H1 (cell line): ENCODE measurements at regions not wholly inside any gene's neighbourhood (a gene's known extent, or its start where the extent isn't known, plus 50 kb on each side); places are given as distances from the start of the nearest gene placed in this dataset.

Source experiments
- CTCF ChIA-PET: fragments of 300-600 bp; sonication (Branson Sonifier 250); formaldehyde crosslinking; loops from one replicate; lab custom pipeline; 2021; ENCODE audit not compliant: partially characterized antibody; lab: Charles Lee
- POLR2A ChIA-PET: fragments of 300-600 bp; sonication (Branson Sonifier 250); formaldehyde crosslinking; loops from one replicate; lab custom pipeline; 2021; ENCODE audit warnings: inconsistent platforms; ENCODE audit not compliant: partially characterized antibody; lab: Charles Lee
- DNase-seq, 2 experiments: peaks; one replicate each; pipeline versions ENCODE4 v3.0.0 to v3.0.0-alpha.2; 2010 to 2022; ENCODE audit warnings: low spot score in 2 of 2, low read depth in 1 of 2, mixed read lengths in 1 of 2
- FAIRE-seq: peaks from 2 replicates; lab custom pipeline; 2011; peaks lifted over from hg19 to GRCh38; lab: Jason Lieb, UNC
- H2AFZ ChIP-seq: 2 replicates; pipeline ENCODE4 v1.8.1; 2012; ENCODE audit warnings: low read length, inconsistent platforms
- H2AK5ac ChIP-seq: 2 replicates; pipeline ENCODE4 v1.6.1; 2013; ENCODE audit warnings: low read depth, low read length
- H2BK120ac ChIP-seq: replicated peaks from 2 replicates; pipeline ENCODE3; 2013; ENCODE audit warnings: low read depth, low read length, inconsistent platforms
- H2BK12ac ChIP-seq: 2 replicates; pipeline ENCODE4 v1.6.1; 2013; ENCODE audit warnings: low read depth, low read length
- H2BK15ac ChIP-seq: 2 replicates; pipeline ENCODE4 v1.6.1; 2013; ENCODE audit warnings: low read length
- H2BK20ac ChIP-seq: 2 replicates; pipeline ENCODE4 v1.6.1; 2013; ENCODE audit warnings: low read length
- H2BK5ac ChIP-seq: 2 replicates; pipeline ENCODE4 v1.6.1; 2013; ENCODE audit warnings: low read depth, low read length
- H3K14ac ChIP-seq: 2 replicates; pipeline ENCODE4 v1.6.1; 2013; ENCODE audit warnings: inconsistent platforms; ENCODE audit not compliant: insufficient read length
- H3K18ac ChIP-seq: 2 replicates; pipeline ENCODE4 v1.6.1; 2013; ENCODE audit warnings: low read length; ENCODE audit errors: extremely low read depth
- H3K23ac ChIP-seq: 2 replicates; pipeline ENCODE4 v1.6.1; 2013; ENCODE audit warnings: inconsistent platforms; ENCODE audit not compliant: insufficient read length
- H3K23me2 ChIP-seq: 2 replicates; pipeline ENCODE4 v1.6.1; 2013; ENCODE audit warnings: low read depth, low read length
- H3K27ac ChIP-seq: 2 replicates; pipeline ENCODE4 v1.6.1; 2011; ENCODE audit warnings: low read depth, low read length, inconsistent platforms
- H3K27me3 ChIP-seq, 4 experiments: replicated peaks in 1 of 4; 1 replicate in 1 of 4; 2 replicates in 3 of 4; pipeline versions ENCODE4 v1.6.1 to v1.8.1; 2011 to 2013; ENCODE audit warnings: low read length in 3 of 4, mild to moderate bottlenecking in 3 of 4, inconsistent platforms in 2 of 4, mixed read lengths in 2 of 4, moderate library complexity in 1 of 4; ENCODE audit not compliant: control insufficient read depth in 3 of 4, insufficient read depth in 3 of 4; ENCODE audit errors: extremely low read depth in 1 of 4
- H3K36me3 ChIP-seq, 4 experiments: 2 replicates each; pipeline versions ENCODE4 v1.6.1 to v1.8.1; 2011 to 2013; ENCODE audit warnings: mild to moderate bottlenecking in 4 of 4, low read length in 3 of 4, moderate library complexity in 2 of 4, control low read depth in 1 of 4, inconsistent platforms in 1 of 4; ENCODE audit not compliant: insufficient read depth in 4 of 4, control insufficient read depth in 2 of 4
- H3K4ac ChIP-seq: replicated peaks from 2 replicates; pipeline ENCODE3; 2013; ENCODE audit warnings: low read length, low read depth, mixed read lengths, inconsistent platforms; ENCODE audit not compliant: insufficient read length
- H3K4me1 ChIP-seq, 4 experiments: replicated peaks in 1 of 4; 1 replicate in 1 of 4; 2 replicates in 3 of 4; pipeline versions ENCODE4 v1.6.1 to v1.8.1; 2011 to 2013; ENCODE audit warnings: low read length in 3 of 4, inconsistent platforms in 2 of 4, mixed read lengths in 1 of 4; ENCODE audit not compliant: insufficient read depth in 4 of 4, control insufficient read depth in 3 of 4
- H3K4me2 ChIP-seq, 2 experiments: 2 replicates each; pipeline versions ENCODE4 v1.6.1 to v1.8.1; 2011 to 2013; ENCODE audit warnings: low read depth in 2 of 2, low read length in 2 of 2, control low read depth in 1 of 2, inconsistent platforms in 1 of 2, mild to moderate bottlenecking in 1 of 2; ENCODE audit not compliant: insufficient read depth in 1 of 2
- H3K4me3 ChIP-seq, 4 experiments: fragments of 200-600, 300-600 bp in 1 of 4; sonication (generic), shearing (Covaris generic), sonication (Bioruptor Twin) in 1 of 4; 2 replicates each; pipeline versions ENCODE4 v1.5.1 to v1.8.1; 2011 to 2016; ENCODE audit warnings: low read length in 4 of 4, low read depth in 3 of 4, control low read depth in 2 of 4, inconsistent platforms in 2 of 4, mild to moderate bottlenecking in 2 of 4, mixed read lengths in 1 of 4, moderate library complexity in 1 of 4; ENCODE audit not compliant: insufficient read depth in 2 of 4; ENCODE audit errors: extremely low read depth in 1 of 4
- H3K56ac ChIP-seq: replicated peaks from 2 replicates; pipeline ENCODE3; 2013; ENCODE audit warnings: low read depth, mild to moderate bottlenecking, mixed read lengths, low read length, inconsistent platforms; ENCODE audit not compliant: insufficient read length
- H3K79me1 ChIP-seq: 2 replicates; pipeline ENCODE4 v1.6.1; 2013; ENCODE audit warnings: low read depth, low read length, control low read depth
- H3K79me2 ChIP-seq, 2 experiments: 2 replicates each; pipeline versions ENCODE4 v1.6.1 to v1.8.1; 2012 to 2013; ENCODE audit warnings: low read length in 2 of 2, mild to moderate bottlenecking in 2 of 2, inconsistent platforms in 1 of 2; ENCODE audit not compliant: insufficient read depth in 2 of 2, control insufficient read depth in 1 of 2
- H3K9ac ChIP-seq, 4 experiments: replicated peaks in 1 of 4; 1 replicate in 1 of 4; 2 replicates in 3 of 4; pipeline versions ENCODE4 v1.6.1 to v1.8.1; 2011 to 2013; ENCODE audit warnings: low read depth in 3 of 4, low read length in 3 of 4, control low read depth in 2 of 4, mild to moderate bottlenecking in 2 of 4, moderate library complexity in 2 of 4, inconsistent platforms in 1 of 4; ENCODE audit errors: extremely low read depth in 1 of 4
- H3K9me3 ChIP-seq, 2 experiments: 2 replicates each; pipeline versions ENCODE4 v1.6.1 to v1.8.1; 2012 to 2013; ENCODE audit warnings: mild to moderate bottlenecking in 2 of 2, moderate library complexity in 2 of 2, control low read depth in 1 of 2, inconsistent platforms in 1 of 2, low read depth in 1 of 2, low read length in 1 of 2, mixed read lengths in 1 of 2; ENCODE audit not compliant: insufficient read depth in 2 of 2
- H4K20me1 ChIP-seq, 2 experiments: replicated peaks in 1 of 2; 2 replicates each; pipeline versions ENCODE3 to v1.8.1; 2011 to 2013; ENCODE audit warnings: inconsistent platforms in 2 of 2, low read length in 2 of 2, mild to moderate bottlenecking in 1 of 2; ENCODE audit not compliant: insufficient read depth in 2 of 2, control insufficient read depth in 1 of 2
- H4K5ac ChIP-seq: 2 replicates; pipeline ENCODE4 v1.6.1; 2013; ENCODE audit warnings: low read length, low read depth, mixed read lengths, inconsistent platforms; ENCODE audit not compliant: insufficient read length
- H4K8ac ChIP-seq: 2 replicates; pipeline ENCODE4 v1.8.0; 2013; ENCODE audit warnings: mild to moderate bottlenecking, moderate library complexity, low read length, inconsistent platforms; ENCODE audit not compliant: insufficient read depth; ENCODE audit errors: extremely low read depth
- H4K91ac ChIP-seq: replicated peaks from 2 replicates; pipeline ENCODE3; 2013; ENCODE audit warnings: low read length, mixed read lengths, inconsistent platforms; ENCODE audit not compliant: insufficient read length
- GTF2F1 ChIP-seq: IDR thresholded peaks from 2 replicates; pipeline ENCODE4 v1.6.1; 2012; ENCODE audit warnings: low read depth, low read length, improper control_type of control experiment, borderline replicate concordance
- KDM1A ChIP-seq: fragments of 200-600, 300-600 bp; sonication (generic); IDR thresholded peaks from 2 replicates; pipeline ENCODE4 v1.7.1; 2016; ENCODE audit warnings: mild to moderate bottlenecking, low read length, borderline replicate concordance
- NANOG ChIP-seq: IDR thresholded peaks from 2 replicates; pipeline ENCODE4 v1.6.1; 2011; ENCODE audit warnings: low read length, low read depth, mild to moderate bottlenecking, inconsistent platforms; ENCODE audit not compliant: insufficient read depth, poor library complexity, severe bottlenecking
- SAP30 ChIP-seq: fragments of 300-600 bp; sonication (generic); IDR thresholded peaks from 2 replicates; pipeline ENCODE4 v1.7.1; 2012; ENCODE audit warnings: low read length, moderate library complexity, mild to moderate bottlenecking, inconsistent platforms; ENCODE audit not compliant: insufficient read depth, insufficient replicate concordance
- SP1 ChIP-seq: IDR thresholded peaks from 2 replicates; pipeline ENCODE4 v1.6.1; 2011; ENCODE audit warnings: low read depth, low read length
- SUZ12 ChIP-seq: fragments of 200-600 bp; sonication (generic); IDR thresholded peaks from 2 replicates; pipeline ENCODE4 v1.6.1; 2012; ENCODE audit warnings: mild to moderate bottlenecking, inconsistent platforms, low read length, moderate library complexity, mixed read lengths
- ZNF274 ChIP-seq: IDR thresholded peaks from 2 replicates; pipeline ENCODE4 v1.7.0; 2012; ENCODE audit warnings: low read length, borderline replicate concordance; ENCODE audit errors: extremely low read depth
- WGBS, 2 experiments: shearing (Covaris generic) in 1 of 2; methylation state at CpG; one replicate each; pipeline versions ENCODE4 v1.1.6 to v1.1.7; 2013 to 2015; ENCODE audit warnings: low lambda C conversion rate in 2 of 2, mixed read lengths in 2 of 2, inconsistent platforms in 1 of 2, low coverage in 1 of 2, missing lambda C conversion rate in 1 of 2; ENCODE audit not compliant: insufficient replicate concordance in 2 of 2, insufficient coverage in 1 of 2, insufficient read length in 1 of 2; ENCODE audit errors: extremely low coverage in 1 of 2, missing lambda C conversion rate in 1 of 2; 5-methylcytosine and 5-hydroxymethylcytosine counted together

GRCh38 chr1:230490436-230490835 is 64.3 kb upstream of the PGBD5 start:
- Histone ChIP-seq H3K56ac (no peak overlapping the region), H2BK15ac (no peak overlapping the region), H3K14ac (no peak overlapping the region), H3K4me2 (no peak overlapping the region), H4K8ac (no peak overlapping the region), H3K4me1 (no peaks in the 10 kb centered on the region), H2BK120ac (no peak overlapping the region), H3K4ac (no peak overlapping the region), H2BK12ac (no peak overlapping the region), H3K36me3 (no peaks in the 10 kb centered on the region), H3K9me3 (no peaks in the 10 kb centered on the region), H3K79me1 (no peaks in the 10 kb centered on the region), H2AK5ac (no peak overlapping the region), H3K27me3 (no peaks in the 10 kb centered on the region; a peak in 1 of 7 replicates), H3K18ac (no peak overlapping the region), H3K79me2 (no peaks in the 10 kb centered on the region), H4K91ac (no peak overlapping the region), H3K9ac (no peak overlapping the region), H4K5ac (no peak overlapping the region), H2AFZ (no peak overlapping the region), H4K20me1 (no peaks in the 10 kb centered on the region), H3K27ac (no peak overlapping the region), H2BK5ac (no peak overlapping the region), H2BK20ac (no peak overlapping the region), H3K23ac (no peak overlapping the region), H3K4me3 (no peak overlapping the region), H3K23me2 (peaks cover 1% of the 10 kb centered on the region; the same call in 1 of the 2 replicates)
- DNase-seq = no peak
- POLR2A ChIA-PET = no interaction called here
- CTCF ChIA-PET = interaction anchor here (1.2 to 2.3 kb wide), 3 partner anchors 14 to 153 kb away, joined by 3 to 6 read pairs (median 4); no protein-coding TSS in a partner anchor
- WGBS, 2 experiments = 85% methylated on average over 2 of the region's 2 CpGs; no CpG with 5 or more reads in 1 of the 2 experiments
- TF ChIP-seq GTF2F1 = no peak
- no peak for TF ChIP-seq SAP30
- TF ChIP-seq ZNF274 = no peak
- no peak for TF ChIP-seq NANOG
- no peak for TF ChIP-seq SP1
- no peak for TF ChIP-seq KDM1A
- no peak for TF ChIP-seq SUZ12
- FAIRE-seq = no peak
